Stimulated activated effector memory CD8-positive, alpha-beta T cell treated with anti-CD3 and anti-CD28 coated beads, Interleukin-12 subunit alpha, Interleukin-12 subunit beta, amount 100 ng/mL, for 72 hours (primary cell): ENCODE measurements at regions not wholly inside any gene's neighbourhood (a gene's known extent, or its start where the extent isn't known, plus 50 kb on each side); places are given as distances from the start of the nearest gene placed in this dataset.

ENCODE experiments used
- ATAC-seq: fragments of 150-1000 bp; cut with Tn5 transposase; 2 replicates; pipeline ENCODE4 v1.10.0; 2021
- DNase-seq, 2 donors: peaks; one replicate each; pipeline ENCODE4 v3.0.0; 2021 to 2022; ENCODE audit warnings: low spot score in 2 of 2
- H3K27ac Mint-ChIP-seq: one replicate; pipeline ENCODE4 v1.8.0; 2022; ENCODE audit warnings: mild to moderate bottlenecking, mixed read lengths
- H3K36me3 Mint-ChIP-seq: one replicate; pipeline ENCODE4 v1.8.0; 2022; ENCODE audit warnings: mild to moderate bottlenecking, mixed read lengths
- H3K4me1 Mint-ChIP-seq: one replicate; pipeline ENCODE4 v1.8.0; 2022; ENCODE audit warnings: mixed read lengths
- H3K4me3 Mint-ChIP-seq: one replicate; pipeline ENCODE4 v1.8.0; 2022; ENCODE audit warnings: mild to moderate bottlenecking, mixed read lengths
- H3K9me3 Mint-ChIP-seq: one replicate; pipeline ENCODE4 v1.8.0; 2022; ENCODE audit warnings: mixed read lengths

- no peaks in the 10 kb centered on the region for H3K4me1 Mint-ChIP-seq
- no peaks in the 10 kb centered on the region for H3K36me3 Mint-ChIP-seq
- DNase-seq (no peak), ATAC-seq (no peak)
- H3K9me3 Mint-ChIP-seq = no peaks in the 10 kb centered on the region
- no peak overlapping the region for H3K27ac Mint-ChIP-seq
- H3K4me3 Mint-ChIP-seq = no peak overlapping the region
Measured at GRCh38 chr22:49255154-49255553, 572.5 kb downstream of the BRD1 start.

- ATAC-seq (no peak), DNase-seq (no peak)
- Mint-ChIP-seq H3K27ac (no peak overlapping the region), H3K9me3 (no peaks in the 10 kb centered on the region), H3K4me1 (no peaks in the 10 kb centered on the region), H3K36me3 (no peaks in the 10 kb centered on the region), H3K4me3 (no peak overlapping the region)
Measured at GRCh38 chr22:49253656-49254055, 574.0 kb downstream of the BRD1 start.

GRCh38 chr22:49251371-49251770, 576.3 kb downstream of the BRD1 start:
- no peak overlapping the region for H3K27ac Mint-ChIP-seq
- ATAC-seq = no peak
- no peaks in the 10 kb centered on the region for H3K9me3 Mint-ChIP-seq
- H3K4me3 Mint-ChIP-seq = no peak overlapping the region
- no peak for DNase-seq
- H3K36me3 Mint-ChIP-seq = no peaks in the 10 kb centered on the region
- no peaks in the 10 kb centered on the region for H3K4me1 Mint-ChIP-seq

GRCh38 chr22:49247194-49247924, 580.3 kb downstream of the BRD1 start:
- H3K4me1 Mint-ChIP-seq = no peaks in the 10 kb centered on the region
- no peaks in the 10 kb centered on the region for H3K9me3 Mint-ChIP-seq
- ATAC-seq (no peak), DNase-seq (no peak)
- no peak overlapping the region for H3K27ac Mint-ChIP-seq
- no peak overlapping the region for H3K4me3 Mint-ChIP-seq
- no peaks in the 10 kb centered on the region for H3K36me3 Mint-ChIP-seq

GRCh38 chr22:49244466-49245420, 582.9 kb downstream of the BRD1 start:
- Mint-ChIP-seq H3K9me3 (no peaks in the 10 kb centered on the region), H3K27ac (no peak overlapping the region), H3K4me1 (no peaks in the 10 kb centered on the region), H3K4me3 (no peak overlapping the region), H3K36me3 (no peaks in the 10 kb centered on the region)
- DNase-seq = no peak
- no peak for ATAC-seq

GRCh38 chr22:49243965-49244364, 583.7 kb downstream of the BRD1 start:
- H3K4me3 Mint-ChIP-seq = no peak overlapping the region
- no peaks in the 10 kb centered on the region for H3K9me3 Mint-ChIP-seq
- H3K36me3 Mint-ChIP-seq = no peaks in the 10 kb centered on the region
- no peak for ATAC-seq
- no peak overlapping the region for H3K27ac Mint-ChIP-seq
- DNase-seq = no peak
- no peaks in the 10 kb centered on the region for H3K4me1 Mint-ChIP-seq

- no peak overlapping the region for H3K27ac Mint-ChIP-seq
- no peak for ATAC-seq
- H3K4me3 Mint-ChIP-seq = no peak overlapping the region
- no peaks in the 10 kb centered on the region for H3K9me3 Mint-ChIP-seq
- H3K36me3 Mint-ChIP-seq = no peaks in the 10 kb centered on the region
- no peaks in the 10 kb centered on the region for H3K4me1 Mint-ChIP-seq
- DNase-seq = no peak
Measured at GRCh38 chr22:49243335-49243734, 584.3 kb downstream of the BRD1 start.

GRCh38 chr22:49242480-49242879, 585.2 kb downstream of the BRD1 start:
- Mint-ChIP-seq H3K4me1 (no peaks in the 10 kb centered on the region), H3K4me3 (no peak overlapping the region), H3K9me3 (no peaks in the 10 kb centered on the region), H3K36me3 (no peaks in the 10 kb centered on the region), H3K27ac (no peak overlapping the region)
- no peak for DNase-seq
- ATAC-seq = no peak

- Mint-ChIP-seq H3K4me1 (no peaks in the 10 kb centered on the region), H3K27ac (no peak overlapping the region)
- ATAC-seq = no peak
Measured at GRCh38 chr22:49241174-49241851, 586.4 kb downstream of the BRD1 start.

GRCh38 chr22:49240472-49240871, 587.2 kb downstream of the BRD1 start:
- Mint-ChIP-seq H3K27ac (no peak overlapping the region), H3K36me3 (no peaks in the 10 kb centered on the region), H3K4me3 (no peak overlapping the region), H3K9me3 (no peaks in the 10 kb centered on the region), H3K4me1 (no peaks in the 10 kb centered on the region)
- ATAC-seq (no peak), DNase-seq (peak in 1 of 2 donors; percentile 40)

More at GRCh38 chr22:49241174-49241851, 586.4 kb downstream of the BRD1 start:
- H3K36me3 Mint-ChIP-seq = no peaks in the 10 kb centered on the region
- peak in 1 of 2 donors; percentile 38 for DNase-seq
- H3K4me3 Mint-ChIP-seq = no peak overlapping the region
- no peaks in the 10 kb centered on the region for H3K9me3 Mint-ChIP-seq

GRCh38 chr22:49240016-49240380, 587.7 kb downstream of the BRD1 start:
- H3K4me3 Mint-ChIP-seq = no peak overlapping the region
- H3K4me1 Mint-ChIP-seq = no peaks in the 10 kb centered on the region
- DNase-seq (no peak), ATAC-seq (no peak)
- no peak overlapping the region for H3K27ac Mint-ChIP-seq
- H3K9me3 Mint-ChIP-seq = no peaks in the 10 kb centered on the region
- no peaks in the 10 kb centered on the region for H3K36me3 Mint-ChIP-seq

GRCh38 chr22:49239264-49240015, 588.2 kb downstream of the BRD1 start:
- DNase-seq (no peak), ATAC-seq (no peak)
- H3K4me3 Mint-ChIP-seq = no peak overlapping the region
- no peaks in the 10 kb centered on the region for H3K9me3 Mint-ChIP-seq
- H3K4me1 Mint-ChIP-seq = no peaks in the 10 kb centered on the region
- H3K27ac Mint-ChIP-seq = no peak overlapping the region
- no peaks in the 10 kb centered on the region for H3K36me3 Mint-ChIP-seq

- H3K9me3 Mint-ChIP-seq = no peaks in the 10 kb centered on the region
Measured at GRCh38 chr22:49238181-49239141, 589.2 kb downstream of the BRD1 start.

GRCh38 chr22:49237703-49238102, 590.0 kb downstream of the BRD1 start:
- Mint-ChIP-seq H3K4me3 (no peak overlapping the region), H3K9me3 (no peaks in the 10 kb centered on the region), H3K27ac (no peak overlapping the region), H3K4me1 (no peaks in the 10 kb centered on the region), H3K36me3 (no peaks in the 10 kb centered on the region)
- DNase-seq = no peak
- ATAC-seq = no peak

More at GRCh38 chr22:49238181-49239141, 589.2 kb downstream of the BRD1 start:
- H3K4me1 Mint-ChIP-seq = no peaks in the 10 kb centered on the region
- no peaks in the 10 kb centered on the region for H3K36me3 Mint-ChIP-seq
- H3K4me3 Mint-ChIP-seq = no peak overlapping the region
- H3K27ac Mint-ChIP-seq = no peak overlapping the region
- DNase-seq = peak in 1 of 2 donors; percentile 26
- no peak for ATAC-seq
